GM06990 (cell line): ENCODE measurements at regions not wholly inside any gene's neighbourhood (a gene's known extent, or its start where the extent isn't known, plus 50 kb on each side); places are given as distances from the start of the nearest gene placed in this dataset.

Source experiments
- DNase-seq: peaks from one replicate; pipeline ENCODE4 v3.0.0-alpha.2; 2011; ENCODE audit not compliant: insufficient read length; ENCODE audit errors: extremely low read depth
- H3K27me3 ChIP-seq: replicated peaks from 2 replicates; pipeline ENCODE4 v1.6.0; 2011; ENCODE audit warnings: low read length; ENCODE audit not compliant: control insufficient read depth, insufficient read depth
- H3K36me3 ChIP-seq: 2 replicates; pipeline ENCODE4 v1.5.1; 2011; ENCODE audit warnings: low read length; ENCODE audit not compliant: control insufficient read depth, insufficient read depth
- H3K4me3 ChIP-seq: replicated peaks from 2 replicates; pipeline ENCODE4 v1.5.1; 2011; ENCODE audit warnings: low read depth, mild to moderate bottlenecking, control low read depth, low read length
- CTCF ChIP-seq: IDR thresholded peaks from 2 replicates; pipeline ENCODE4 v1.5.1; 2011; ENCODE audit warnings: low read length, control low read depth, mild to moderate bottlenecking, inconsistent platforms; ENCODE audit not compliant: insufficient read depth, poor library complexity, severe bottlenecking

GRCh38 chr9:95370064-95370463 lies 52.6 kb upstream of the FANCC start:
- DNase-seq: no peak
- H3K4me3 ChIP-seq: no peak overlapping the region
- no peak for TF ChIP-seq CTCF
- H3K36me3 ChIP-seq: no peaks in the 10 kb centered on the region
- no peaks in the 10 kb centered on the region; the same call in 1 of the 2 replicates for H3K27me3 ChIP-seq

- H3K36me3 ChIP-seq: no peaks in the 10 kb centered on the region
- no peak for TF ChIP-seq CTCF
- no peak for DNase-seq
- no peaks in the 10 kb centered on the region; the same call in 1 of the 2 replicates for H3K27me3 ChIP-seq
- no peak overlapping the region for H3K4me3 ChIP-seq
Measured at GRCh38 chr9:95368377-95369160, 51.1 kb upstream of the FANCC start.
